OCI-M2 (cell line): ENCODE measurements at regions not wholly inside any gene's neighbourhood (a gene's known extent, or its start where the extent isn't known, plus 50 kb on each side); places are given as distances from the start of the nearest gene placed in this dataset.

Experiments used
- DNase-seq: peaks from one replicate; lab custom pipeline; 2025; ENCODE audit not compliant: unreplicated experiment; lab: John Stamatoyannopoulos, UW

- DNase-seq, result no peak
These were observed 246.6 kb upstream of the APCDD1 start for GRCh38 chr18:10207682-10208345.

- no peak for DNase-seq
These were observed 245.1 kb upstream of the APCDD1 start for GRCh38 chr18:10209302-10209701.

DNA sequence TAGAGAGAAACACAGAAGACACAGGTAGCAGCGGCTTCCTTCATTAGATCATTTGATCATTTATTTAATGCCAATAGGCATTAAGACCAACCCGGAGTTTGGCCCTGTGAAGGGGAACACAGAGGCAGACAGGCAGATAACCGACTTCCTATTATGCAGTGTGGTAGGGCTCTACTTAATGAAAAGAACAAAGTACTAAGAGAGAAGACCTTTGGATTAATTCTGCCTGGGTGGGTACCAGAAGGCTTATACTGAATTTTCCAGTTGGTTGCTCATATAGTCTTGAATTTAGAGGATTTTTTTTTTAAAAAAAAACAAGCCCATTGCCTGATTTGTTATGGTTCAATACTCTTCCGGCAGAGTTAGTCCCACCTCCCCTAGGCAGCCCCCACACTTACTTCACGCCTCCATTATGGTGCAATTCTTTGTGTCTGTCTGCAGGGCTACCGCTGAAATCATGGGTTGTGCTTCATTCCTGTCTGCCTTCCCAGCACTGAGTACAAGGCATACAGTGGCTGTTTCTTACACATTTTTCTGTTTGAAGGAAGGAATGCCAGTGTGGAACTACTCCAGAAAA is 244.3 kb upstream of the APCDD1 start:
- no peak for DNase-seq

- DNase-seq, result no peak
These were observed 240.9 kb upstream of the APCDD1 start for GRCh38 chr18:10213526-10213925.

DNA sequence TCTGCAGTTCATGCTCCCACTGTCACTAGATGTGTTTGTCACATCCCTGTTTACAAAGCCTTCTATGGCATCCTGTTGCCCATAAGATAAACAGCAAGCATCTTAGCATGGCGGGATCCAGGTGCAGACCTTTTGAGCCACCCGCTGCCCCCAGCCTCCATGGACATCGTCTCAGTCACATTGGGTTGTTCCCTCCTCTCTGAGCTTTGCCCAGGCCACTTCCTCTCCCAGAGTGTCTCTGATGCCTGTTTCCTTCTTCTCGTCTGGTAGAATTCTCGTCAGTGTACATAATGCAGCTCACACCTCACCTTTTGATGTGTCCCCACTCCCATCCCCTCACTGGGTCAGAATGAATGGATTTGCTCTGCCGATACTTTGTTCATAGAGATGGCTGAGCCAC is 239.0 kb upstream of the APCDD1 start:
- no peak for DNase-seq

- DNase-seq, result no peak
These were observed 237.6 kb upstream of the APCDD1 start for GRCh38 chr18:10216791-10217190.

DNA sequence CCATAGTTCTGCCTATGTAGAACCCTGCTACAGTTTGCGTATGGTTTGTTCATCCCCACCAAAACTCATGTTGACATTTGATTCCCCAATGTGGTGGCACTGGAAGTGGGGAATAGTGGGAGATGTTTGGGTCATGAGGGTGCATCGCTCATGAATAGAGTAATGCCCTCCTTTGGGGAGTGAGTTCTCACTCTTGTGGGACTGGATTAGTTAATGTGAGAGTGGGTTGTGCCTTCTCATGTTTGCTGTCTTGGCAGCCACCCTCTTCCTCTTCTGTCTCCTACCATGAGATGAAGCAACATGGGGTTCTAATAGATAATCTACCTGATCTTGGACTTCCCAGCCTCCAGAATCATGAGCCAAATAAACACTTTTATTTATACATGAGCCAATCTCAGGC is 237.2 kb upstream of the APCDD1 start:
- DNase-seq, result no peak

GRCh38 chr18:10225300-10225699 is 229.1 kb upstream of the APCDD1 start:
- DNase-seq, result no peak

DNA sequence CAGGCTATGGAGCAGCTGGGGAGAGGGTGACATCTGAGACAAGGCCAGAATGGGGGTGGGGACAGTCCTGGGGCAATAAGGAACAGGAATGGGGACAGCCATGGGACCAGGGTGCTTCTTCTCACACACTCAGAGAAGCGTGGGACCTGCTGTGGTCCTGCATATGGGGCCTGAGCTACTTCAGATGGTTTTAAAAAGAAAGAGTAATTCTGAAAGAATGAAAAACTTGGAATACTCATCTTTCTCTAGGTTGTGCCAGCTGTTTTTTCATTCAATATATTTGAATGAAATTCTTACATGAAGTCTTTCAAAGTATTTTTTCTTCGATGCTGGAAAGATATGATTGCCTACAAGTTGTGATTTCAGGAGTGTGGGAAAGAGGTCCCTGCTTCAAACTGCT is 227.5 kb upstream of the APCDD1 start:
- no peak for DNase-seq

DNA sequence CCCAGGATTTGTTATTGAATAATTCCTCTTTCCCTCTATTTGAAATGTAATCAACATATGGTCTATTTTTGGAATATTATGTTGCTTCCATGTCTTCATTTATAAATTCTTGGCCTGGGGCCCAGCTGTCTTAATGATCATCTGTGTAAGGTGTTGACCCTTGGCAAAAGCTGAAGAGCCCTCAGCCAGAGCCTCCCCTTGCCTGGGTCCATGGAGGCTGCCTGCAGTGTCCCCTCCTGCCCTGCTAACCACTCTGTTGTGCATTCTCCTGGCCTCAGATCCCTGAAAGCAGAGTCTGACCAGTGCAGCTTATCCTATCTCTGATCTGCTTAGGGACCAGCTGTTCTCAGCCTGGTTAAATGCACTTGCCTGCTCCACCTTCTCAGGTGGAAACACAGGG is 226.1 kb upstream of the APCDD1 start:
- no peak for DNase-seq

DNA sequence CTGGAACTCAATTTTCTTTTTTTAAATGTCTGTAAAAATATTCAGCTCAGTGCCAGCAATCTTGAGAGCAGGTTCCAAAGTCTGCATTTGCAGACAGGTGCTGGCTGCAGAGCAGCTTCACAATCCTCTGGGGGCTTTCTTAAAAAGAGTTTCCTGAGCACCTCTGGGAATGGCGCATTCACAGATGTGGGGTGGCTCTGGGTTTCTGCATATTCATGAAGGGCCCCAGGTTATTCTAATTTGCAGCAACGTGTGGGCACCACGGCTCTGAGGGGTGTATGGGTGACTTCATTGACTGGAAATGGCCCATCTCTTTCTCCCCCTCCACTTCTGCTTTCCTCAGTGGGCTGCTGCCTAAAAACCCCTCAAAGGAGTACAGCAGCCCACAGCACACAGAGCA is 225.0 kb upstream of the APCDD1 start:
- no peak for DNase-seq

DNA sequence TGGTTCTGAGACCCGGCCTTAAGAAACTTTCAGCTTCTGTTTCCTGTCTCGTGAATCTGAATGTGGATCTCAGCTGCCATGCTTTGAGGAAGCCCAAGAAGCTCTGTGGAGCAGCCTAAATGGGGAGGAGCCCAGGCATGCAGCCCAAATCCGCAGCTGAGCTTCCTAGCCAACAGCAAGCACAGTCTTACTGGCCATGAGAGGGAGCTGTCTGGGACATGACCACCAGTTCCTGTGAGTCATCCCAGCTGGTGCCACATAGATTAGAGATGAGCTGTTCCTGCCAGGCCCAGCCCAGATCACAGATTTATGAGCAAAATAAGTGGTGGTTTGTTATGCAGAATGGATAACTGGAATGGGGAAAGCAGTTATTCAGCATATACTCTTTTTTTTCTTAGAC is 224.4 kb upstream of the APCDD1 start:
- no peak for DNase-seq

DNA sequence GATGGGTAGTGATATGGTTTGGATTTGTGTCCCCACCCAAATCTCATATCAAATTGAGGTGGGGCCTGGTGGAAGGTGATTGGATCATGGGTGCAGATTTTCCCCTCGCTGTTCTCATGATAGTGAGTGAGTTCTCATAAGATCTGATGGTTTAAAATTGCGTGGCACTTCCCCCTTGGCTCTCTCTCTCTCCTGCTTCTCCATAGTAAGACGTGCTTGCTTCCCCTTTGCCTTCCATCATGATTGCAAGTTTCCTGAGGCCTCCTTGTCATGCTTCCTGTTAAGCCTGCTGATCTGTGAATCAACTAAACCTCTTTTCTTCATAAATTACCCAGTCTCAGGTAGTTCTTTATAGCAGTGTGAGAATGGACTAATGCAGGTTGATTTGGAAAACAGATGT is 223.2 kb upstream of the APCDD1 start:
- DNase-seq, result no peak

DNA sequence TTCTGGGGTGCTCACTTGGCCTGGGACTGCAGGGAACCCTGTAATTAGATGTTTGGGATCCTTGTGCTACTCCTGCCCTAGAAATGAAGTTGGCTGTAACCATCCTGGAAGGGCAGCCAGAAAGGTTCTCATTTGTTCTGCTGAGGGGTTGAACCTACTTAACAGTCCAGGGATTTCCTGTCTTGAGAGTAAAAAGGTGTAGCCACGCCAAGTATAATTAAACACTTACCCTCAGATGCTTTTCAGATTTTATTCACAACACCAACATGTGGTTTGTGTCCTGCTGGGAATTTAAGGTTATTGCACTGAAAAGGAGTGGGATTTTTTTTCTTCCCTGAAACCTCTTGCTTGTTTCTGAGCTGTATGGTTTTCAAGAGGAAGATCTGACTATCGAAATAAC is 222.4 kb upstream of the APCDD1 start:
- no peak for DNase-seq

- DNase-seq, result no peak
These were observed 221.2 kb upstream of the APCDD1 start for GRCh38 chr18:10233082-10233875.

GRCh38 chr18:10234281-10234680 is 220.2 kb upstream of the APCDD1 start:
- no peak for DNase-seq

- no peak for DNase-seq
These were observed 219.3 kb upstream of the APCDD1 start for GRCh38 chr18:10234912-10235660.

DNA sequence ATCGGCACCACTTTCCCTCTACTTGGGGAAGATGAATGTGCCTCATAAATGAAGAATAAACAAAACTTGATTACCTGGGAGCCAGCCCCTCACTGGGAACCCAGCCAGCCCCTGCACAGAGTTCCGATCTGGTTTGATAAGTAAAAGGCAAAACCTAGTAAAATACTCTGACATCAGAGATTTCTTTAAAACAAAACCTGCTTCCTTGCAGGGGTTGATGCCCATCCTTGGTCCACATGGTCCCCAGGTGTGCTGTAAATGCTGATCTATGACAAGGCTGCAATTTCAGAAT is 218.8 kb upstream of the APCDD1 start:
- no peak for DNase-seq

DNA sequence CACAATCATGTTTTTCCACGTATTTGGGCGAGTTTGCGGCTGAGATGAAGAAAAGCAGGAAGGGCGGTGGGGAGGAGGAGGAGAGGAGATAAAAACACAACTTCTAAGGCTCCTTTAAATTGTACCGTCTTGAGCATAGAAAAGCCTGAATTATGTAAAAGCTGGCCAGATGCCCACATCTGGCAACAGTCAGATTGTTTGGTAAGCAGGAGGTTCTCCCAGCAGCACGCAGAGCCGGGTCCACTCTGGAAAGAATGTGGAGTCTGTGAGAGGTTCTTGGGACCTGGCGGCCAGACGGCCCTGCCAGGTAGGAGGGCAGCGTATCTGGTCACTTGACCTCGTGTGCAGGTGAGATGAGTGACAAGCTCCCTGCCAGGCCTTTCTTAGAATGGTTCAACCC is 215.3 kb upstream of the APCDD1 start:
- no peak for DNase-seq

GRCh38 chr18:10239991-10240634 is 214.3 kb upstream of the APCDD1 start:
- no peak for DNase-seq

DNA sequence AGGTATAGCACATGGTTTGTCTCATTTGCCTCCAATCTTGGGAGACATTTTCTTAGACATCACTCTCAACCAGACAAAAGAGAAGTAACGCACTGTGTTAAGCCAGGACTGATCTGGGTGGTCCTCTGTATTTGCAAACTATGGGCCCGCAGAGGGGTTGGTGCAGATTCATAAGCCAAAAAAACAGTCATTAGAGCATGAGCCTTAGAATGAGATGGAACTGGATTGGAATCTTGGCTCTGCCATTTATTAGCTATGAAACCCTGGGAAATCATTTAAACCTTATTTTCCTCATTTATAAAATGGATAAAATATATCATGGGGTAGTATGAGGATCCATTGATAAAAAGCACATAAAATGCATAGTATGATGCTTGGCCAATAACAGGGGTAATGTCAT is 213.5 kb upstream of the APCDD1 start:
- DNase-seq, result no peak
